H9 (cell line): ENCODE measurements at regions not wholly inside any gene's neighbourhood (a gene's known extent, or its start where the extent isn't known, plus 50 kb on each side); places are given as distances from the start of the nearest gene placed in this dataset.

Source experiments
- DNase-seq: peaks from one replicate; pipeline ENCODE4 v3.0.0-alpha.2; 2017
- H2AFZ ChIP-seq: one replicate; pipeline ENCODE4 v1.6.1; 2013; ENCODE audit warnings: mild to moderate bottlenecking, low read length, control low read depth, moderate library complexity
- H2AK5ac ChIP-seq: 2 replicates; pipeline ENCODE4 v1.6.1; 2013; ENCODE audit warnings: low read length, control low read depth, mixed read lengths; ENCODE audit not compliant: insufficient read length
- H2BK120ac ChIP-seq: one replicate; pipeline ENCODE4 v1.6.1; 2013; ENCODE audit warnings: low read depth, mild to moderate bottlenecking, low read length, control low read depth, inconsistent platforms; ENCODE audit not compliant: poor library complexity, severe bottlenecking
- H2BK12ac ChIP-seq: 2 replicates; pipeline ENCODE4 v1.6.1; 2013; ENCODE audit warnings: low read length, control low read depth, mixed read lengths, low read depth; ENCODE audit not compliant: insufficient read length
- H2BK15ac ChIP-seq: 2 replicates; pipeline ENCODE4 v1.6.1; 2013; ENCODE audit warnings: low read depth, low read length, control low read depth
- H2BK20ac ChIP-seq: one replicate; pipeline ENCODE4 v1.6.1; 2013; ENCODE audit warnings: low read depth, mild to moderate bottlenecking, low read length, control low read depth, inconsistent platforms; ENCODE audit not compliant: poor library complexity, severe bottlenecking
- H2BK5ac ChIP-seq: 2 replicates; pipeline ENCODE4 v1.6.1; 2013; ENCODE audit warnings: low read length, control low read depth, mixed read lengths; ENCODE audit not compliant: insufficient read length
- H3K14ac ChIP-seq: 2 replicates; pipeline ENCODE4 v1.6.1; 2013; ENCODE audit warnings: low read length, control low read depth; ENCODE audit not compliant: insufficient read depth
- H3K18ac ChIP-seq: 2 replicates; pipeline ENCODE4 v1.6.1; 2013; ENCODE audit warnings: low read depth, mild to moderate bottlenecking, mixed read lengths, low read length, control low read depth; ENCODE audit not compliant: insufficient read length
- H3K23ac ChIP-seq: 2 replicates; pipeline ENCODE4 v1.6.1; 2013; ENCODE audit warnings: low read length, control low read depth, mixed read lengths, low read depth; ENCODE audit not compliant: insufficient read length
- H3K23me2 ChIP-seq: 2 replicates; pipeline ENCODE4 v1.6.1; 2013; ENCODE audit warnings: low read depth, mild to moderate bottlenecking, mixed read lengths, low read length, control low read depth; ENCODE audit not compliant: insufficient read length, poor library complexity, severe bottlenecking
- H3K27ac ChIP-seq: 2 replicates; pipeline ENCODE4 v1.5.1; 2013; ENCODE audit warnings: low read length, control low read depth, mixed read lengths, low read depth; ENCODE audit not compliant: insufficient read length
- H3K27me3 ChIP-seq: 2 replicates; pipeline ENCODE4 v1.6.1; 2013; ENCODE audit warnings: low read length, control low read depth, inconsistent platforms; ENCODE audit not compliant: insufficient read depth
- H3K4ac ChIP-seq: 2 replicates; pipeline ENCODE4 v1.6.1; 2013; ENCODE audit warnings: low read depth, mild to moderate bottlenecking, control low read depth, inconsistent platforms, low read length, moderate library complexity
- H3K4me1 ChIP-seq: 2 replicates; pipeline ENCODE4 v1.6.1; 2013; ENCODE audit warnings: low read length, control low read depth, inconsistent platforms; ENCODE audit not compliant: insufficient read depth
- H3K4me2 ChIP-seq: 2 replicates; pipeline ENCODE4 v1.6.1; 2013; ENCODE audit warnings: low read length, control low read depth, mixed read lengths; ENCODE audit not compliant: insufficient read length, insufficient read depth
- H3K56ac ChIP-seq: 2 replicates; pipeline ENCODE4 v1.6.1; 2013; ENCODE audit warnings: low read depth, mild to moderate bottlenecking, mixed read lengths, low read length, control low read depth; ENCODE audit not compliant: insufficient read length
- H3K79me1 ChIP-seq: 2 replicates; pipeline ENCODE4 v1.6.1; 2013; ENCODE audit warnings: low read depth, mild to moderate bottlenecking, moderate library complexity, low read length, control low read depth, inconsistent platforms; ENCODE audit not compliant: insufficient read depth, poor library complexity, severe bottlenecking
- H3K79me2 ChIP-seq: 2 replicates; pipeline ENCODE4 v1.6.1; 2013; ENCODE audit warnings: low read length, control low read depth, inconsistent platforms; ENCODE audit not compliant: insufficient read depth
- H3K9ac ChIP-seq: 2 replicates; pipeline ENCODE4 v1.6.1; 2013; ENCODE audit warnings: low read length, control low read depth, mixed read lengths; ENCODE audit not compliant: insufficient read length; ENCODE audit errors: extremely low read depth
- H3K9me3 ChIP-seq: one replicate; pipeline ENCODE4 v1.6.1; 2013; ENCODE audit warnings: low read depth, low read length, inconsistent platforms; ENCODE audit not compliant: control insufficient read depth
- H3T11ph ChIP-seq: one replicate; pipeline ENCODE4 v1.6.1; 2013; ENCODE audit warnings: mild to moderate bottlenecking, low read length, control low read depth, inconsistent platforms
- H4K20me1 ChIP-seq: one replicate; pipeline ENCODE4 v1.6.1; 2013; ENCODE audit not compliant: control insufficient read depth, insufficient read length, insufficient read depth
- H4K5ac ChIP-seq: 2 replicates; pipeline ENCODE4 v1.6.1; 2013; ENCODE audit warnings: low read depth, mild to moderate bottlenecking, mixed read lengths, low read length, control low read depth; ENCODE audit not compliant: insufficient read length
- H4K8ac ChIP-seq: replicated peaks from 2 replicates; pipeline ENCODE4 v1.6.1; 2013; ENCODE audit warnings: low read length, control low read depth, mixed read lengths, low read depth; ENCODE audit not compliant: insufficient read length
- H4K91ac ChIP-seq: 2 replicates; pipeline ENCODE4 v1.6.1; 2013; ENCODE audit warnings: low read depth, mild to moderate bottlenecking, moderate library complexity, mixed read lengths, low read length, control low read depth; ENCODE audit not compliant: insufficient read length
- H3K27ac Mint-ChIP-seq, 3 experiments: 2 replicates in 2 of 3; 3 replicates in 1 of 3; pipeline ENCODE4 v1.8.0; 2020 to 2021; ENCODE audit warnings: mixed read lengths in 3 of 3, mild to moderate bottlenecking in 1 of 3, moderate library complexity in 1 of 3
- H3K27me3 Mint-ChIP-seq: 2 replicates; pipeline ENCODE4 v1.8.0; 2021; ENCODE audit warnings: low read depth, mild to moderate bottlenecking, moderate library complexity, mixed read lengths
- H3K36me3 Mint-ChIP-seq, 3 experiments: 2 replicates in 2 of 3; 3 replicates in 1 of 3; pipeline ENCODE4 v1.8.0; 2020 to 2021; ENCODE audit warnings: low read depth in 3 of 3, mixed read lengths in 3 of 3; ENCODE audit not compliant: insufficient read depth in 1 of 3
- H3K4me1 Mint-ChIP-seq, 2 experiments: 2 replicates each; pipeline ENCODE4 v1.8.0; 2020; ENCODE audit warnings: mixed read lengths in 2 of 2
- H3K4me3 Mint-ChIP-seq, 2 experiments: 2 replicates in 1 of 2; 3 replicates in 1 of 2; pipeline ENCODE4 v1.8.0; 2020 to 2021; ENCODE audit warnings: mild to moderate bottlenecking in 2 of 2, mixed read lengths in 2 of 2, moderate library complexity in 1 of 2
- H3K9me3 Mint-ChIP-seq, 2 experiments: 2 replicates in 1 of 2; 3 replicates in 1 of 2; pipeline ENCODE4 v1.8.0; 2020; ENCODE audit warnings: mild to moderate bottlenecking in 2 of 2, mixed read lengths in 2 of 2, moderate library complexity in 1 of 2
- CTCF ChIP-seq: fragments of 200-600 bp; sonication (generic); conservative IDR thresholded peaks from 3 replicates; pipeline ENCODE4 v1.8.0; 2021; ENCODE audit warnings: antibody characterized with exemption, mild to moderate bottlenecking
- WGBS: extraction: QIAGEN DNeasy Blood & Tissue Kit; methylation state at CpG from one replicate; pipeline ENCODE4 v1.1.7; 2013; ENCODE audit warnings: missing lambda C conversion rate, low lambda C conversion rate, mixed read lengths; ENCODE audit not compliant: insufficient read length; ENCODE audit errors: extremely low coverage; 5-methylcytosine and 5-hydroxymethylcytosine counted together

- H4K91ac ChIP-seq = no peak overlapping the region
- H3K79me2 ChIP-seq = no peaks in the 10 kb centered on the region
- no peak overlapping the region for H3K4ac ChIP-seq
- no peak overlapping the region for H3K4me2 ChIP-seq
- no peaks in the 10 kb centered on the region for H3K79me1 ChIP-seq
- no peak overlapping the region for H2AK5ac ChIP-seq
- no CpG with 5 or more reads among the region's 1 CpG for WGBS
- no peak overlapping the region for H2BK12ac ChIP-seq
- no peak for TF ChIP-seq CTCF
- H4K5ac ChIP-seq = no peak overlapping the region
- H2BK15ac ChIP-seq = no peak overlapping the region
- no peak overlapping the region for H2BK120ac ChIP-seq
- H4K20me1 ChIP-seq = no peaks in the 10 kb centered on the region
- H3K14ac ChIP-seq = no peak overlapping the region
- H3K9me3 ChIP-seq = no peaks in the 10 kb centered on the region
- no peak overlapping the region for H2BK20ac ChIP-seq
- H3K27ac ChIP-seq = no peak overlapping the region
- H3K27me3 ChIP-seq = no peaks in the 10 kb centered on the region
- no peak overlapping the region for H2AFZ ChIP-seq
- no peak overlapping the region for H3K9ac ChIP-seq
- no peak overlapping the region for H3T11ph ChIP-seq
- Mint-ChIP-seq H3K27me3 (no peaks in the 10 kb centered on the region; the same call in 1 of the 2 replicates), H3K9me3 (peaks cover 0 to 3% of the 10 kb centered on the region in 2 experiments; a peak in 1 of 5 replicates), H3K36me3 (no peaks in the 10 kb centered on the region), H3K27ac (no peak overlapping the region), H3K4me3 (no peak overlapping the region), H3K4me1 (peaks cover 32 to 33% of the 10 kb centered on the region in 2 experiments)
- no peaks in the 10 kb centered on the region for H3K4me1 ChIP-seq
- H3K56ac ChIP-seq = no peak overlapping the region
- H4K8ac ChIP-seq = no peak overlapping the region
- H3K23me2 ChIP-seq = peaks cover 4% of the 10 kb centered on the region
- no peak overlapping the region for H3K18ac ChIP-seq
- no peak overlapping the region for H2BK5ac ChIP-seq
- no peak for DNase-seq
- no peak overlapping the region for H3K23ac ChIP-seq
These were observed 72.5 kb upstream of the CHD6 start for GRCh38 chr20:41690702-41691101.
